ENCODE measurements at regions not wholly inside any gene's neighbourhood (a gene's known extent, or its start where the extent isn't known, plus 50 kb on each side); places are given as distances from the start of the nearest gene placed in this dataset.

DNA sequence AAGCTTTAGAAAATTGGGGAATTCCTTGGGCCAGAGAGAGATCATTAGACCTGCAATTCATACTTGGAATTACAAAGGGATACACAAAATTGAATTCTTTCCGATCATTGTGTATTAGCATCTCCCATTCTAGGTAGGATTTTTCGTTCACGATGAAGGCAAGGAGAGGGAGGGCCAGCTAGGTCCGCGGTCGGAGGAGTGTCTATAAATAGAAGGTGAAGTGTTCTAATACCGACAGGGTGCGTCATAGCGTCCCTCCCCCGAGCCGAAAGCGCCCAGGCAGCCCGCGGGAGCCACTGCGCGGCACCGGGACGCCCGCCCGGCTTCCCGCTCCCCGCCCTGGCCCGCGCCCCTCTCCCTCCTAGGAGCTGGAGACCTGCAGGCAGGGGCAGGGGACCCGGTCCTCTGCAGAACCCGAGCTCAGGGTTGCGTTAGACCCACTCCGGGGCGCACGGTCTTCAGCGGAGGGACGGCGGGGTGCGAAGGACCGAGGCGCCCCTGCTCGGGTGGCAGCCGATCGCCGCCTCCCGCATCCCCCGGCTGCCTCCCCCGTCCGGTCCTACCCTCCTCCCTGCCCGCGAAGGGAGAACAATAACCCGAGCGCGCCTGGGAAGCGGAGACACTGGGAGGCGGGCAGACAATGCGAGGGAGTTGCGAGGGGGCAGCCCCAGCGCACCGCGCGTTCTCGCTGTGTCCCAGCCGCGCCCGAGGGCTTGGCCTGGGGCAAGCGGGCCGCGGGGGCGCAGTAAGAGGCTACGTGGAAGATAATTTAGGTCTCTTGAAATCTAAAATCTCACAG, 114.2 kb upstream of the SERTAD2 start (continued):
- TF ChIP-seq, protein P1, sequence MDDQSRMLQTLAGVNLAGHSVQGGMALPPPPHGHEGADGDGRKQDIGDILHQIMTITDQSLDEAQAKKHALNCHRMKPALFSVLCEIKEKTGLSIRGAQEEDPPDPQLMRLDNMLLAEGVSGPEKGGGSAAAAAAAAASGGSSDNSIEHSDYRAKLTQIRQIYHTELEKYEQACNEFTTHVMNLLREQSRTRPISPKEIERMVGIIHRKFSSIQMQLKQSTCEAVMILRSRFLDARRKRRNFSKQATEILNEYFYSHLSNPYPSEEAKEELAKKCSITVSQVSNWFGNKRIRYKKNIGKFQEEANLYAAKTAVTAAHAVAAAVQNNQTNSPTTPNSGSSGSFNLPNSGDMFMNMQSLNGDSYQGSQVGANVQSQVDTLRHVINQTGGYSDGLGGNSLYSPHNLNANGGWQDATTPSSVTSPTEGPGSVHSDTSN (IDR thresholded peaks at IDR 0.05) = peak; percentile 61
- TF ChIP-seq, protein P2, sequence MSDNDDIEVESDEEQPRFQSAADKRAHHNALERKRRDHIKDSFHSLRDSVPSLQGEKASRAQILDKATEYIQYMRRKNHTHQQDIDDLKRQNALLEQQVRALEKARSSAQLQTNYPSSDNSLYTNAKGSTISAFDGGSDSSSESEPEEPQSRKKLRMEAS (IDR thresholded peaks at IDR 0.05; ENCODE audit: low read depth) = peak; percentile 62
- TF ChIP-seq, protein P3, sequence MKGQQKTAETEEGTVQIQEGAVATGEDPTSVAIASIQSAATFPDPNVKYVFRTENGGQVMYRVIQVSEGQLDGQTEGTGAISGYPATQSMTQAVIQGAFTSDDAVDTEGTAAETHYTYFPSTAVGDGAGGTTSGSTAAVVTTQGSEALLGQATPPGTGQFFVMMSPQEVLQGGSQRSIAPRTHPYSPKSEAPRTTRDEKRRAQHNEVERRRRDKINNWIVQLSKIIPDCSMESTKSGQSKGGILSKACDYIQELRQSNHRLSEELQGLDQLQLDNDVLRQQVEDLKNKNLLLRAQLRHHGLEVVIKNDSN (IDR thresholded peaks at IDR 0.05; ENCODE audit: borderline replicate concordance, low read depth) = no peak
- TF ChIP-seq TAF1 (IDR thresholded peaks at IDR 0.05; ENCODE audit: borderline replicate concordance, low read depth, low read length) (peak; percentile 68), FOXJ3 (CRISPR knock-in tag; IDR thresholded peaks at IDR 0.05) (no peak), MEF2A (IDR thresholded peaks at IDR 0.05; ENCODE audit: borderline replicate concordance, low read depth) (peak; percentile 99), TEAD4 (IDR thresholded peaks at IDR 0.05; ENCODE audit: borderline replicate concordance, insufficient read depth) (peak; percentile 69; the same call in 1 of the 2 replicates), GABPA (IDR thresholded peaks at IDR 0.05; ENCODE audit: low read depth) (no peak), NRF1 (IDR thresholded peaks at IDR 0.05; ENCODE audit: low read depth, low read length) (no peak), FOXM1 (IDR thresholded peaks at IDR 0.05; ENCODE audit: low read depth) (no peak; the same call in 1 of the 2 replicates), TCF12 (IDR thresholded peaks at IDR 0.05) (peak; percentile 52), SMC3 (IDR thresholded peaks at IDR 0.05; ENCODE audit: low read depth, low read length) (peak; percentile 14; the same call in 1 of the 2 replicates)
- TF ChIP-seq, protein P4, sequence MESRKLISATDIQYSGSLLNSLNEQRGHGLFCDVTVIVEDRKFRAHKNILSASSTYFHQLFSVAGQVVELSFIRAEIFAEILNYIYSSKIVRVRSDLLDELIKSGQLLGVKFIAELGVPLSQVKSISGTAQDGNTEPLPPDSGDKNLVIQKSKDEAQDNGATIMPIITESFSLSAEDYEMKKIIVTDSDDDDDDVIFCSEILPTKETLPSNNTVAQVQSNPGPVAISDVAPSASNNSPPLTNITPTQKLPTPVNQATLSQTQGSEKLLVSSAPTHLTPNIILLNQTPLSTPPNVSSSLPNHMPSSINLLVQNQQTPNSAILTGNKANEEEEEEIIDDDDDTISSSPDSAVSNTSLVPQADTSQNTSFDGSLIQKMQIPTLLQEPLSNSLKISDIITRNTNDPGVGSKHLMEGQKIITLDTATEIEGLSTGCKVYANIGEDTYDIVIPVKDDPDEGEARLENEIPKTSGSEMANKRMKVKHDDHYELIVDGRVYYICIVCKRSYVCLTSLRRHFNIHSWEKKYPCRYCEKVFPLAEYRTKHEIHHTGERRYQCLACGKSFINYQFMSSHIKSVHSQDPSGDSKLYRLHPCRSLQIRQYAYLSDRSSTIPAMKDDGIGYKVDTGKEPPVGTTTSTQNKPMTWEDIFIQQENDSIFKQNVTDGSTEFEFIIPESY (IDR thresholded peaks at IDR 0.05; ENCODE audit: borderline replicate concordance, low read depth) = peak; percentile 22; the same call in 1 of the 2 replicates
- TF ChIP-seq, protein P5, sequence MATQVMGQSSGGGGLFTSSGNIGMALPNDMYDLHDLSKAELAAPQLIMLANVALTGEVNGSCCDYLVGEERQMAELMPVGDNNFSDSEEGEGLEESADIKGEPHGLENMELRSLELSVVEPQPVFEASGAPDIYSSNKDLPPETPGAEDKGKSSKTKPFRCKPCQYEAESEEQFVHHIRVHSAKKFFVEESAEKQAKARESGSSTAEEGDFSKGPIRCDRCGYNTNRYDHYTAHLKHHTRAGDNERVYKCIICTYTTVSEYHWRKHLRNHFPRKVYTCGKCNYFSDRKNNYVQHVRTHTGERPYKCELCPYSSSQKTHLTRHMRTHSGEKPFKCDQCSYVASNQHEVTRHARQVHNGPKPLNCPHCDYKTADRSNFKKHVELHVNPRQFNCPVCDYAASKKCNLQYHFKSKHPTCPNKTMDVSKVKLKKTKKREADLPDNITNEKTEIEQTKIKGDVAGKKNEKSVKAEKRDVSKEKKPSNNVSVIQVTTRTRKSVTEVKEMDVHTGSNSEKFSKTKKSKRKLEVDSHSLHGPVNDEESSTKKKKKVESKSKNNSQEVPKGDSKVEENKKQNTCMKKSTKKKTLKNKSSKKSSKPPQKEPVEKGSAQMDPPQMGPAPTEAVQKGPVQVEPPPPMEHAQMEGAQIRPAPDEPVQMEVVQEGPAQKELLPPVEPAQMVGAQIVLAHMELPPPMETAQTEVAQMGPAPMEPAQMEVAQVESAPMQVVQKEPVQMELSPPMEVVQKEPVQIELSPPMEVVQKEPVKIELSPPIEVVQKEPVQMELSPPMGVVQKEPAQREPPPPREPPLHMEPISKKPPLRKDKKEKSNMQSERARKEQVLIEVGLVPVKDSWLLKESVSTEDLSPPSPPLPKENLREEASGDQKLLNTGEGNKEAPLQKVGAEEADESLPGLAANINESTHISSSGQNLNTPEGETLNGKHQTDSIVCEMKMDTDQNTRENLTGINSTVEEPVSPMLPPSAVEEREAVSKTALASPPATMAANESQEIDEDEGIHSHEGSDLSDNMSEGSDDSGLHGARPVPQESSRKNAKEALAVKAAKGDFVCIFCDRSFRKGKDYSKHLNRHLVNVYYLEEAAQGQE (IDR thresholded peaks at IDR 0.05; ENCODE audit: low read depth, low read length) = 0 out of 2 replicates have a peak, but pooled peaks have one; percentile 1
- TF ChIP-seq, protein P6, sequence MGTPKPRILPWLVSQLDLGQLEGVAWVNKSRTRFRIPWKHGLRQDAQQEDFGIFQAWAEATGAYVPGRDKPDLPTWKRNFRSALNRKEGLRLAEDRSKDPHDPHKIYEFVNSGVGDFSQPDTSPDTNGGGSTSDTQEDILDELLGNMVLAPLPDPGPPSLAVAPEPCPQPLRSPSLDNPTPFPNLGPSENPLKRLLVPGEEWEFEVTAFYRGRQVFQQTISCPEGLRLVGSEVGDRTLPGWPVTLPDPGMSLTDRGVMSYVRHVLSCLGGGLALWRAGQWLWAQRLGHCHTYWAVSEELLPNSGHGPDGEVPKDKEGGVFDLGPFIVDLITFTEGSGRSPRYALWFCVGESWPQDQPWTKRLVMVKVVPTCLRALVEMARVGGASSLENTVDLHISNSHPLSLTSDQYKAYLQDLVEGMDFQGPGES (IDR thresholded peaks at IDR 0.05; ENCODE audit: low read depth, low read length) = no peak
